GM12878 (cell line): ENCODE measurements at regions not wholly inside any gene's neighbourhood (a gene's known extent, or its start where the extent isn't known, plus 50 kb on each side); places are given as distances from the start of the nearest gene placed in this dataset.

Source experiments
- ATAC-seq: fragments of 200-7000 bp; cut with Tn5 transposase; 3 replicates; pipeline ENCODE4 v1.9.1; 2020; ENCODE audit warnings: mild to moderate bottlenecking, moderate library complexity
- BruUV-seq: library from RNA; stranded (reverse); fragments of 400-500 nt; replicated peaks from 2 replicates; lab custom pipeline; 2021; lab: Mats Ljungman, UMichigan
- CTCF ChIA-PET: fragments of 300-600 bp; sonication (Branson Sonifier 250); formaldehyde crosslinking; extraction: SDS; loops from one replicate; lab custom pipeline; 2021; ENCODE audit warnings: inconsistent platforms; lab: Yijun Ruan, JAX
- POLR2A ChIA-PET: fragments of 350-600 bp; formaldehyde crosslinking; extraction: SDS; loops from one replicate; lab custom pipeline; 2021; ENCODE audit warnings: inconsistent platforms; lab: Charles Lee
- RAD21 ChIA-PET: fragments of 300-600 bp; sonication (Branson Sonifier 250); formaldehyde crosslinking; loops from one replicate; lab custom pipeline; 2023; ENCODE audit warnings: antibody characterized with exemption; ENCODE audit not compliant: unreplicated experiment; lab: Charles Lee
- SMC1A ChIA-PET: fragments of 300-600 bp; sonication (Branson Sonifier 250); formaldehyde crosslinking; loops from one replicate; lab custom pipeline; 2023; ENCODE audit not compliant: unreplicated experiment, uncharacterized antibody; lab: Charles Lee
- DNase-seq: peaks from one replicate; pipeline ENCODE4 v3.0.0-alpha.2; 2011; ENCODE audit warnings: low read depth, low spot score
- FAIRE-seq: peaks from 3 replicates; lab custom pipeline; 2011; peaks lifted over from hg19 to GRCh38; lab: Jason Lieb, UNC
- H2AFZ ChIP-seq: 2 replicates; pipeline ENCODE4 v1.6.0; 2011; ENCODE audit warnings: low read depth, low read length, control low read depth; ENCODE audit not compliant: control insufficient read depth
- H3K27ac ChIP-seq: 2 replicates; pipeline ENCODE4 v1.5.1; 2011; ENCODE audit warnings: control low read depth; ENCODE audit not compliant: control insufficient read depth, insufficient read depth
- H3K27me3 ChIP-seq, 2 experiments: replicated peaks in 1 of 2; 2 replicates each; pipeline versions ENCODE4 v1.6.0 to v1.6.1; 2011; ENCODE audit warnings: low read length in 1 of 2; ENCODE audit not compliant: control insufficient read depth in 2 of 2, insufficient read depth in 2 of 2
- H3K36me3 ChIP-seq, 2 experiments: 2 replicates each; pipeline ENCODE4 v1.5.1; 2011; ENCODE audit warnings: low read length in 1 of 2; ENCODE audit not compliant: control insufficient read depth in 2 of 2, insufficient read depth in 2 of 2
- H3K4me1 ChIP-seq: 2 replicates; pipeline ENCODE4 v1.6.1; 2011; ENCODE audit warnings: mild to moderate bottlenecking, low read length, moderate library complexity, mixed read lengths; ENCODE audit not compliant: control insufficient read depth, insufficient read depth
- H3K4me2 ChIP-seq: 2 replicates; pipeline ENCODE4 v1.6.0; 2011; ENCODE audit warnings: control low read depth; ENCODE audit not compliant: control insufficient read depth, insufficient read depth
- H3K4me3 ChIP-seq: fragments of 200-600 bp; sonication (generic); 2 replicates; pipeline ENCODE4 v1.5.1; 2016
- H3K79me2 ChIP-seq: 2 replicates; pipeline ENCODE4 v1.6.0; 2011; ENCODE audit warnings: low read length; ENCODE audit not compliant: control insufficient read depth, insufficient read depth
- H3K9ac ChIP-seq: 2 replicates; pipeline ENCODE4 v1.8.0; 2011; ENCODE audit warnings: low read length, control low read depth, mixed read lengths; ENCODE audit not compliant: control insufficient read depth, insufficient read depth
- H3K9me3 ChIP-seq: replicated peaks from 3 replicates; pipeline ENCODE4 v1.5.1; 2011; ENCODE audit warnings: mild to moderate bottlenecking, low read length; ENCODE audit not compliant: control insufficient read depth, insufficient read depth
- H4K20me1 ChIP-seq: 2 replicates; pipeline ENCODE4 v1.6.0; 2011; ENCODE audit not compliant: control insufficient read depth, insufficient read depth
- CEBPB ChIP-seq, 2 experiments: fragments of 150-350 bp in 1 of 2; IDR thresholded peaks; 2 replicates each; pipeline ENCODE4 v1.6.1; 2012 to 2014; ENCODE audit warnings: low read depth in 2 of 2, low read length in 2 of 2, borderline replicate concordance in 1 of 2, inconsistent platforms in 1 of 2
- EED ChIP-seq: sonication (generic); IDR thresholded peaks from 2 replicates; pipeline ENCODE4 v1.6.1; 2016; ENCODE audit warnings: antibody characterized with exemption, low read depth
- EZH2 ChIP-seq: IDR thresholded peaks from 2 replicates; pipeline ENCODE4 v1.6.1; 2012; ENCODE audit warnings: low read depth, mild to moderate bottlenecking, control low read depth, inconsistent platforms, low read length, borderline replicate concordance; ENCODE audit not compliant: control insufficient read depth
- FOS ChIP-seq: IDR thresholded peaks from 3 replicates; pipeline ENCODE4 v1.6.1; 2011; ENCODE audit warnings: borderline replicate concordance; ENCODE audit not compliant: insufficient read length; ENCODE audit errors: extremely low read depth
- FOXM1 ChIP-seq: IDR thresholded peaks from 2 replicates; pipeline ENCODE4 v1.6.1; 2012; ENCODE audit warnings: low read depth, mild to moderate bottlenecking, inconsistent platforms, low read length, moderate library complexity
- IRF4 ChIP-seq: IDR thresholded peaks from 2 replicates; pipeline ENCODE4 v1.6.1; 2011; ENCODE audit warnings: low read depth, low read length
- MXI1 ChIP-seq: fragments of 150-350 bp; IDR thresholded peaks from 2 replicates; pipeline ENCODE4 v1.6.1; 2011; ENCODE audit warnings: low read depth, mild to moderate bottlenecking, inconsistent platforms, low read length, improper control_type of control experiment
- POLR2A ChIP-seq: IDR thresholded peaks from 2 replicates; pipeline ENCODE4 v1.6.1; 2011; ENCODE audit warnings: low read depth, mild to moderate bottlenecking, low read length
- POLR2AphosphoS2 ChIP-seq: IDR thresholded peaks from 2 replicates; pipeline ENCODE4 v1.6.1; 2011; ENCODE audit warnings: low read depth, mild to moderate bottlenecking, low read length, improper control_type of control experiment, moderate library complexity
- SIX5 ChIP-seq: IDR thresholded peaks from 2 replicates; pipeline ENCODE4 v1.6.1; 2011; ENCODE audit warnings: mild to moderate bottlenecking, low read depth, low read length, moderate library complexity; ENCODE audit not compliant: severe bottlenecking
- STAT3 ChIP-seq: IDR thresholded peaks from 2 replicates; pipeline ENCODE4 v1.6.1; 2011; ENCODE audit warnings: low read depth, low read length, improper control_type of control experiment
- YY1 ChIP-seq: IDR thresholded peaks from 2 replicates; pipeline ENCODE4 v1.6.1; 2011; ENCODE audit warnings: low read depth, mild to moderate bottlenecking, low read length
- ZNF207 ChIP-seq: fragments of 450-650 bp; IDR thresholded peaks from 2 replicates; pipeline ENCODE4 v1.6.1; 2014; ENCODE audit warnings: antibody characterized with exemption, mild to moderate bottlenecking, borderline replicate concordance
- ZNF217 ChIP-seq: fragments of 450-650 bp; IDR thresholded peaks from 2 replicates; pipeline ENCODE4 v1.6.1; 2017; ENCODE audit warnings: antibody characterized with exemption, mild to moderate bottlenecking
- WGBS: methylation state at CpG from one replicate; pipeline ENCODE4 v1.1.6; 2016; ENCODE audit warnings: low lambda C conversion rate; ENCODE audit not compliant: insufficient replicate concordance, insufficient coverage; ENCODE audit errors: missing lambda C conversion rate; 5-methylcytosine and 5-hydroxymethylcytosine counted together
- in situ Hi-C: fragments of 300-500 bp; cut with MboI; formaldehyde crosslinking; loops from 9 replicates; pipeline ENCODE4 v1.14.3; 2018; ENCODE audit warnings: mixed read lengths
- intact Hi-C: fragments of 100-400 bp; cut with micrococcal nuclease; formaldehyde crosslinking; loops from one replicate; pipeline ENCODE4 v1.14.2; 2022; ENCODE audit not compliant: unreplicated experiment
- TF ChIP-seq, protein P1 (sequence below): IDR thresholded peaks from 2 replicates; pipeline ENCODE4 v1.6.1; 2011; ENCODE audit warnings: low read depth, low read length, improper control_type of control experiment, borderline replicate concordance
- TF ChIP-seq, protein P2 (sequence below): fragments of 450-650 bp; IDR thresholded peaks from 2 replicates; pipeline ENCODE4 v1.6.1; 2017; ENCODE audit warnings: mild to moderate bottlenecking
- TF ChIP-seq, protein P3 (sequence below), 3 experiments: IDR thresholded peaks in 2 of 3; conservative IDR thresholded peaks in 1 of 3; 2 replicates each; pipeline ENCODE4 v1.5.1; 2011; ENCODE audit warnings: low read depth in 3 of 3, low read length in 3 of 3, mild to moderate bottlenecking in 3 of 3, control low read depth in 2 of 3, moderate library complexity in 2 of 3, inconsistent platforms in 1 of 3, mixed read lengths in 1 of 3; ENCODE audit not compliant: control insufficient read depth in 2 of 3, insufficient read depth in 1 of 3; ENCODE audit errors: extremely low read depth in 1 of 3
- TF ChIP-seq, protein P4 (sequence below): fragments of 450-650 bp; conservative IDR thresholded peaks from 2 replicates; pipeline ENCODE4 v1.6.1; 2017; ENCODE audit warnings: mild to moderate bottlenecking, moderate library complexity

DNA sequence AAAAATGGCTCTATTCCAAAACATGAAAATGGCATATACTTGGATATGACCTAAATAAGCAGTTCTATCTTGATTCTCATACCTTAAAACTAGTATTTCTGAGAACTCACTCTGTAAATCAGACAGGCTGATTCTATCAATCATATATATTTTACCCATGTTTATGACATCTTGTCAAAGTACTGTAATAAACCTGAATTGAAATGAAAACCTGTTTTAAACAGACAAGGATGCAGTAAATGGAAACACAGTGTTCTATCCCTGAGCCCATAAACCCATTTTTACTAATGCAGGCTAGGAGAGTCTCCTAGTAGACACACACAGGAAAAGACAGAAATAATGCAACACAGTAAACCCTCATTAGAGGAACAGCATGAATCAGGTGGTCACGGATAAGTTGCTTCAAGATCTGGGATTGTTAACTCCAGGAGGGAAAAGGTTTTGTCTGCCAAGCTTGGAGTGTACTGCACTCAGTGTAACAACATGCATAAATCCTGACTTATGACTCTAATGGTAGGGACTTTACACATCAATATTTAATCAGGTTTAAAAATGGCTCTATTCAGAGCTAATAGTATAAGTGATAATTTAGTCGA is 93.6 kb upstream of the CPNE8 start:
- POLR2A ChIA-PET: no interaction called here
- in situ Hi-C loops: no loop called here
- CTCF ChIA-PET: no interaction called here
- no peak overlapping the region for H2AFZ ChIP-seq
- no peak overlapping the region for H3K9ac ChIP-seq
- H3K9me3 ChIP-seq: no peaks in the 10 kb centered on the region
- DNase-seq (no peak), ATAC-seq (no peak), FAIRE-seq (no peak)
- no peak overlapping the region for H3K27ac ChIP-seq
- intact Hi-C loops: no loop called here
- BruUV-seq: no TSS peak
- H3K4me3 ChIP-seq: no peak overlapping the region
- no peaks in the 10 kb centered on the region for H3K27me3 ChIP-seq
- SMC1A ChIA-PET: interaction anchor here (1.2 to 1.3 kb wide), 2 partner anchors 15 to 484 kb away, joined by 3 to 5 read pairs; no protein-coding TSS in a partner anchor
- H3K36me3 ChIP-seq: no peaks in the 10 kb centered on the region
- H3K79me2 ChIP-seq: no peaks in the 10 kb centered on the region
- H4K20me1 ChIP-seq: no peaks in the 10 kb centered on the region
- RAD21 ChIA-PET: no interaction called here
- no peaks in the 10 kb centered on the region for H3K4me1 ChIP-seq
- WGBS: 23% methylated on average over 2 of the region's 2 CpGs
- H3K4me2 ChIP-seq: no peak overlapping the region
- TF ChIP-seq FOXM1 (no peak), ZNF217 (no peak), STAT3 (no peak), EZH2 (no peak), FOS (no peak), IRF4 (no peak), MXI1 (no peak), ZNF207 (no peak), CEBPB (IDR thresholded peaks at IDR 0.05; ENCODE audit: borderline replicate concordance in 1 of 2, low read depth in 2 of 2, low read length in 2 of 2) (no peak), SIX5 (no peak), YY1 (no peak), EED (no peak), POLR2A (no peak), POLR2AphosphoS2 (no peak)
- TF ChIP-seq, protein P1, sequence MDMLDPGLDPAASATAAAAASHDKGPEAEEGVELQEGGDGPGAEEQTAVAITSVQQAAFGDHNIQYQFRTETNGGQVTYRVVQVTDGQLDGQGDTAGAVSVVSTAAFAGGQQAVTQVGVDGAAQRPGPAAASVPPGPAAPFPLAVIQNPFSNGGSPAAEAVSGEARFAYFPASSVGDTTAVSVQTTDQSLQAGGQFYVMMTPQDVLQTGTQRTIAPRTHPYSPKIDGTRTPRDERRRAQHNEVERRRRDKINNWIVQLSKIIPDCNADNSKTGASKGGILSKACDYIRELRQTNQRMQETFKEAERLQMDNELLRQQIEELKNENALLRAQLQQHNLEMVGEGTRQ: no peak
- TF ChIP-seq, protein P2, sequence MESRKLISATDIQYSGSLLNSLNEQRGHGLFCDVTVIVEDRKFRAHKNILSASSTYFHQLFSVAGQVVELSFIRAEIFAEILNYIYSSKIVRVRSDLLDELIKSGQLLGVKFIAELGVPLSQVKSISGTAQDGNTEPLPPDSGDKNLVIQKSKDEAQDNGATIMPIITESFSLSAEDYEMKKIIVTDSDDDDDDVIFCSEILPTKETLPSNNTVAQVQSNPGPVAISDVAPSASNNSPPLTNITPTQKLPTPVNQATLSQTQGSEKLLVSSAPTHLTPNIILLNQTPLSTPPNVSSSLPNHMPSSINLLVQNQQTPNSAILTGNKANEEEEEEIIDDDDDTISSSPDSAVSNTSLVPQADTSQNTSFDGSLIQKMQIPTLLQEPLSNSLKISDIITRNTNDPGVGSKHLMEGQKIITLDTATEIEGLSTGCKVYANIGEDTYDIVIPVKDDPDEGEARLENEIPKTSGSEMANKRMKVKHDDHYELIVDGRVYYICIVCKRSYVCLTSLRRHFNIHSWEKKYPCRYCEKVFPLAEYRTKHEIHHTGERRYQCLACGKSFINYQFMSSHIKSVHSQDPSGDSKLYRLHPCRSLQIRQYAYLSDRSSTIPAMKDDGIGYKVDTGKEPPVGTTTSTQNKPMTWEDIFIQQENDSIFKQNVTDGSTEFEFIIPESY: no peak
- TF ChIP-seq, protein P3, sequence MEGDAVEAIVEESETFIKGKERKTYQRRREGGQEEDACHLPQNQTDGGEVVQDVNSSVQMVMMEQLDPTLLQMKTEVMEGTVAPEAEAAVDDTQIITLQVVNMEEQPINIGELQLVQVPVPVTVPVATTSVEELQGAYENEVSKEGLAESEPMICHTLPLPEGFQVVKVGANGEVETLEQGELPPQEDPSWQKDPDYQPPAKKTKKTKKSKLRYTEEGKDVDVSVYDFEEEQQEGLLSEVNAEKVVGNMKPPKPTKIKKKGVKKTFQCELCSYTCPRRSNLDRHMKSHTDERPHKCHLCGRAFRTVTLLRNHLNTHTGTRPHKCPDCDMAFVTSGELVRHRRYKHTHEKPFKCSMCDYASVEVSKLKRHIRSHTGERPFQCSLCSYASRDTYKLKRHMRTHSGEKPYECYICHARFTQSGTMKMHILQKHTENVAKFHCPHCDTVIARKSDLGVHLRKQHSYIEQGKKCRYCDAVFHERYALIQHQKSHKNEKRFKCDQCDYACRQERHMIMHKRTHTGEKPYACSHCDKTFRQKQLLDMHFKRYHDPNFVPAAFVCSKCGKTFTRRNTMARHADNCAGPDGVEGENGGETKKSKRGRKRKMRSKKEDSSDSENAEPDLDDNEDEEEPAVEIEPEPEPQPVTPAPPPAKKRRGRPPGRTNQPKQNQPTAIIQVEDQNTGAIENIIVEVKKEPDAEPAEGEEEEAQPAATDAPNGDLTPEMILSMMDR (IDR thresholded peaks at IDR 0.05 in 2 of 3, conservative IDR thresholded peaks at IDR 0.05 in 1 of 3; ENCODE audit: control insufficient read depth in 2 of 3, extremely low read depth in 1 of 3, insufficient read depth in 1 of 3, low read depth in 3 of 3, low read length in 3 of 3): no peak
- TF ChIP-seq, protein P4, sequence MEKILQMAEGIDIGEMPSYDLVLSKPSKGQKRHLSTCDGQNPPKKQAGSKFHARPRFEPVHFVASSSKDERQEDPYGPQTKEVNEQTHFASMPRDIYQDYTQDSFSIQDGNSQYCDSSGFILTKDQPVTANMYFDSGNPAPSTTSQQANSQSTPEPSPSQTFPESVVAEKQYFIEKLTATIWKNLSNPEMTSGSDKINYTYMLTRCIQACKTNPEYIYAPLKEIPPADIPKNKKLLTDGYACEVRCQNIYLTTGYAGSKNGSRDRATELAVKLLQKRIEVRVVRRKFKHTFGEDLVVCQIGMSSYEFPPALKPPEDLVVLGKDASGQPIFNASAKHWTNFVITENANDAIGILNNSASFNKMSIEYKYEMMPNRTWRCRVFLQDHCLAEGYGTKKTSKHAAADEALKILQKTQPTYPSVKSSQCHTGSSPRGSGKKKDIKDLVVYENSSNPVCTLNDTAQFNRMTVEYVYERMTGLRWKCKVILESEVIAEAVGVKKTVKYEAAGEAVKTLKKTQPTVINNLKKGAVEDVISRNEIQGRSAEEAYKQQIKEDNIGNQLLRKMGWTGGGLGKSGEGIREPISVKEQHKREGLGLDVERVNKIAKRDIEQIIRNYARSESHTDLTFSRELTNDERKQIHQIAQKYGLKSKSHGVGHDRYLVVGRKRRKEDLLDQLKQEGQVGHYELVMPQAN: no peak
